Heart left ventricle (tissue), 16 donors: ENCODE measurements at regions not wholly inside any gene's neighbourhood (a gene's known extent, or its start where the extent isn't known, plus 50 kb on each side); places are given as distances from the start of the nearest gene placed in this dataset.

Source experiments
- ATAC-seq, 4 donors: fragments of 200-7000 bp; cut with Tn5 transposase; one replicate each; pipeline ENCODE4 v1.9.1; 2020 to 2022; ENCODE audit warnings: moderate library complexity in 4 of 4, mild to moderate bottlenecking in 3 of 4, moderate number of reproducible peaks in 1 of 4
- DNase-seq, 5 donors: peaks; one replicate each; pipeline ENCODE4 v3.0.0-alpha.2; 2020
- H3K27ac ChIP-seq, 12 donors: fragments of 200-600 bp; sonication (generic) in 4 of 12; one replicate each; pipeline versions ENCODE4 v1.5.0 to v1.8.0; 2016 to 2022; ENCODE audit warnings: mild to moderate bottlenecking in 2 of 12
- H3K27me3 ChIP-seq, 9 donors: fragments of 200-600 bp; sonication (generic) in 2 of 9; one replicate each; pipeline versions ENCODE4 v1.5.1 to v1.8.0; 2016 to 2022; ENCODE audit warnings: mild to moderate bottlenecking in 3 of 9
- H3K36me3 ChIP-seq, 9 donors: fragments of 200-600 bp; sonication (generic) in 2 of 9; one replicate each; pipeline versions ENCODE4 v1.5.0 to v1.8.0; 2018 to 2022; ENCODE audit warnings: mild to moderate bottlenecking in 2 of 9
- H3K4me1 ChIP-seq, 12 donors: fragments of 200-600 bp; sonication (generic) in 4 of 12; one replicate each; pipeline versions ENCODE4 v1.5.0 to v1.8.0; 2016 to 2022; ENCODE audit warnings: mild to moderate bottlenecking in 3 of 12
- H3K4me3 ChIP-seq, 12 donors: fragments of 200-600 bp; sonication (generic) in 4 of 12; one replicate each; pipeline versions ENCODE4 v1.5.0 to v1.8.0; 2017 to 2022; ENCODE audit warnings: mild to moderate bottlenecking in 9 of 12, moderate library complexity in 4 of 12
- H3K9me3 ChIP-seq, 12 donors: fragments of 200-600 bp; sonication (generic) in 4 of 12; one replicate each; pipeline versions ENCODE4 v1.5.0 to v1.8.0; 2016 to 2022; ENCODE audit warnings: mild to moderate bottlenecking in 1 of 12
- CTCF ChIP-seq, 12 donors: fragments of 200-600 bp; sonication (generic) in 4 of 12; IDR thresholded peaks; one replicate each; pipeline versions ENCODE4 v1.5.0 to v1.8.0; 2018 to 2022; ENCODE audit warnings: antibody characterized with exemption in 12 of 12, mild to moderate bottlenecking in 5 of 12
- POLR2A ChIP-seq, 2 donors: fragments of 450-650 bp; IDR thresholded peaks; one replicate each; pipeline ENCODE4 v1.6.1; 2017; ENCODE audit warnings: antibody characterized with exemption in 2 of 2, mild to moderate bottlenecking in 2 of 2, moderate library complexity in 2 of 2
- WGBS, 4 donors: extraction: QIAGEN DNeasy Blood & Tissue Kit in 2 of 4; methylation state at CpG; one replicate each; pipeline versions ENCODE4 v1.1.5 to v1.1.7; 2013 to 2018; 5-methylcytosine and 5-hydroxymethylcytosine counted together
- intact Hi-C, 10 donors: fragments of 100-400 bp; cut with DNase I; formaldehyde crosslinking; loops; one replicate each; pipeline versions ENCODE4 v1.11.1 to v1.14.2; 2022
- donor health status: ischemic (EF 13 %, LVEDD 7.1; RV severe dilation, severe dysfunction).
- donor health status: healthy with polysubstance abuse.
- donor health status: DM: no; HTN: yes; CAD: no.
- donor health status: DM: no; HTN: no; CAD: no.
- donor health status: ischemic (EF 25% LVEDD 6.9; RV normal size, moderate dysfunction).
- donor health status: ischemic (EF 25% LVEDD 5.7; RV mildly dilated, moderate dysfunction).
- donor health status: healthy.
- donor health status: DM: yes; HTN: yes; CAD: no.
- donor health status: ischemic (EF 35%, LVEDD 5.7; RV mildly dilated, moderate dysfunction).
- donor health status: nonischemic (EF 11% LVEDD 7.7; RV severe dilation, severe dysfunction).
- donor health status: DM: yes; HTN: yes; CAD: no.
- donor health status: PGD.
- donor health status: ischemic (EF 29% LVEDD 5.4; RV normal size, mild dysfunction).
- donor health status: nonischemic (EF 23%, LVEDD 6.1; RV moderate dilation, normal function).

GRCh38 chr9:103985077-103985476 is 109.0 kb upstream of the SMC2 start:
- Histone ChIP-seq H3K36me3 (no peaks in the 10 kb centered on the region), H3K27me3 (no peaks in the 10 kb centered on the region), H3K4me3 (no peak overlapping the region), H3K27ac (no peak overlapping the region), H3K4me1 (no peaks in the 10 kb centered on the region), H3K9me3 (no peaks in the 10 kb centered on the region)
- no peak for DNase-seq
- TF ChIP-seq CTCF (IDR thresholded peaks at IDR 0.05): no peak
- TF ChIP-seq POLR2A (IDR thresholded peaks at IDR 0.05): no peak
- ATAC-seq: no peak
- intact Hi-C loops: no loop called here
- 41 to 77% (median 71%) methylated on average over 1 of the region's 1 CpG for WGBS, 4 donors

- Histone ChIP-seq H3K27ac (no peak overlapping the region), H3K4me3 (no peak overlapping the region), H3K4me1 (no peaks in the 10 kb centered on the region), H3K27me3 (no peaks in the 10 kb centered on the region), H3K9me3 (no peaks in the 10 kb centered on the region), H3K36me3 (no peaks in the 10 kb centered on the region)
- WGBS, 4 donors: 59 to 76% (median 64%) methylated on average over 2 of the region's 2 CpGs
- ATAC-seq: no peak
- no peak for DNase-seq
- intact Hi-C loops: no loop called here
- no peak for TF ChIP-seq CTCF (IDR thresholded peaks at IDR 0.05)
- TF ChIP-seq POLR2A (IDR thresholded peaks at IDR 0.05): no peak
These were observed 105.3 kb upstream of the SMC2 start for GRCh38 chr9:103988821-103989220.

- no peak for ATAC-seq
These were observed 103.8 kb upstream of the SMC2 start for GRCh38 chr9:103990311-103990710.

GRCh38 chr9:103991001-103991400 is 103.1 kb upstream of the SMC2 start:
- Histone ChIP-seq H3K27me3 (no peaks in the 10 kb centered on the region), H3K4me3 (no peak overlapping the region), H3K27ac (no peak overlapping the region), H3K9me3 (no peaks in the 10 kb centered on the region), H3K36me3 (no peaks in the 10 kb centered on the region), H3K4me1 (no peaks in the 10 kb centered on the region)
- ATAC-seq (no peak), DNase-seq (no peak)
- 49 to 58% (median 56%) methylated on average over 2 of the region's 2 CpGs for WGBS, 4 donors
- no peak for TF ChIP-seq POLR2A (IDR thresholded peaks at IDR 0.05)
- no peak for TF ChIP-seq CTCF (IDR thresholded peaks at IDR 0.05)
- intact Hi-C loops: no loop called here

More at GRCh38 chr9:103990311-103990710, 103.8 kb upstream of the SMC2 start:
- intact Hi-C loops: no loop called here
- no peak for DNase-seq
- no peaks in the 10 kb centered on the region for H3K4me1 ChIP-seq
- no peak for TF ChIP-seq CTCF (IDR thresholded peaks at IDR 0.05)
- TF ChIP-seq POLR2A (IDR thresholded peaks at IDR 0.05): no peak
- no peaks in the 10 kb centered on the region for H3K9me3 ChIP-seq
- no peaks in the 10 kb centered on the region for H3K36me3 ChIP-seq
- H3K27me3 ChIP-seq: no peaks in the 10 kb centered on the region
- no peak overlapping the region for H3K4me3 ChIP-seq
- 92 to 95% (median 93%) methylated on average over 2 of the region's 2 CpGs for WGBS, 4 donors
- H3K27ac ChIP-seq: no peak overlapping the region
